SK-N-SH treated with all-trans-retinoic acid at 6 μM for 48 hours (cell line): ENCODE measurements at regions not wholly inside any gene's neighbourhood (a gene's known extent, or its start where the extent isn't known, plus 50 kb on each side); places are given as distances from the start of the nearest gene placed in this dataset.

Experiments
- ATAC-seq: fragments of 200-7000 bp; cut with Tn5 transposase; 3 replicates; pipeline ENCODE4 v1.9.1; 2020; ENCODE audit warnings: mild to moderate bottlenecking, moderate library complexity
- ARNTL ChIP-seq: fragments of 450-650 bp; formaldehyde crosslinking; IDR thresholded peaks from 2 replicates; pipeline ENCODE4 v1.5.0; 2020; ENCODE audit warnings: low read depth, mild to moderate bottlenecking, moderate library complexity, borderline replicate concordance
- CREB5 ChIP-seq: fragments of 250-450 bp; sonication (Bioruptor Pico); IDR thresholded peaks from 2 replicates; pipeline ENCODE4 v1.5.1; 2020; ENCODE audit warnings: low read depth, mild to moderate bottlenecking, moderate library complexity
- CSDC2 ChIP-seq: fragments of 250-450 bp; sonication (Bioruptor Pico); IDR thresholded peaks from 2 replicates; pipeline ENCODE4 v1.5.0; 2020; ENCODE audit warnings: mild to moderate bottlenecking, moderate library complexity
- CSRNP3 ChIP-seq: fragments of 250-450 bp; sonication (Bioruptor Pico); IDR thresholded peaks from 2 replicates; pipeline ENCODE4 v1.5.1; 2021; ENCODE audit warnings: mild to moderate bottlenecking, moderate library complexity
- GLIS3 ChIP-seq: fragments of 250-450 bp; sonication (Bioruptor Pico); IDR thresholded peaks from 2 replicates; pipeline ENCODE4 v1.5.0; 2020; ENCODE audit warnings: mild to moderate bottlenecking, moderate library complexity
- ISL1 ChIP-seq: fragments of 250-450 bp; sonication (Bioruptor Pico); IDR thresholded peaks from 2 replicates; pipeline ENCODE4 v2.1.2; 2022; ENCODE audit warnings: mild to moderate bottlenecking, moderate library complexity
- OSR1 ChIP-seq: fragments of 250-450 bp; sonication (Bioruptor Pico); IDR thresholded peaks from 2 replicates; pipeline ENCODE4 v1.8.0; 2022; ENCODE audit warnings: moderate library complexity, mild to moderate bottlenecking, inconsistent platforms
- PATZ1 ChIP-seq: fragments of 250-450 bp; sonication (Bioruptor Pico); IDR thresholded peaks from 2 replicates; pipeline ENCODE4 v1.8.0; 2020; ENCODE audit warnings: mild to moderate bottlenecking, moderate library complexity, borderline replicate concordance
- POU6F1 ChIP-seq: fragments of 250-450 bp; sonication (Bioruptor Pico); IDR thresholded peaks from 2 replicates; pipeline ENCODE4 v1.8.0; 2021; ENCODE audit warnings: low read depth, mild to moderate bottlenecking, moderate library complexity, borderline replicate concordance
- PPARA ChIP-seq: fragments of 250-450 bp; sonication (Bioruptor Pico); IDR thresholded peaks from 2 replicates; pipeline ENCODE4 v1.5.0; 2020; ENCODE audit warnings: mild to moderate bottlenecking, borderline replicate concordance
- RARB ChIP-seq: fragments of 250-450 bp; sonication (Bioruptor Pico); IDR thresholded peaks from 2 replicates; pipeline ENCODE4 v1.8.0; 2021; ENCODE audit warnings: mild to moderate bottlenecking, moderate library complexity
- TCF4 ChIP-seq: fragments of 250-450 bp; sonication (Bioruptor Pico); IDR thresholded peaks from 2 replicates; pipeline ENCODE4 v1.8.0; 2021; ENCODE audit warnings: mild to moderate bottlenecking, moderate library complexity, borderline replicate concordance
- TOX ChIP-seq: fragments of 250-450 bp; sonication (Bioruptor Pico); IDR thresholded peaks from 2 replicates; pipeline ENCODE4 v1.8.0; 2021; ENCODE audit warnings: mild to moderate bottlenecking, moderate library complexity, borderline replicate concordance
- ZC3H10 ChIP-seq: fragments of 250-450 bp; sonication (Bioruptor Pico); IDR thresholded peaks from 2 replicates; pipeline ENCODE4 v1.5.1; 2021; ENCODE audit warnings: mild to moderate bottlenecking, moderate library complexity
- ZFP3 ChIP-seq: fragments of 250-450 bp; sonication (Bioruptor Pico); IDR thresholded peaks from 2 replicates; pipeline ENCODE4 v1.5.0; 2020; ENCODE audit warnings: mild to moderate bottlenecking, moderate library complexity
- ZFP30 ChIP-seq: fragments of 450-650 bp; formaldehyde crosslinking; IDR thresholded peaks from 2 replicates; pipeline ENCODE4 v1.5.0; 2022; ENCODE audit warnings: mild to moderate bottlenecking, moderate library complexity
- ZNF565 ChIP-seq: fragments of 450-650 bp; formaldehyde crosslinking; conservative IDR thresholded peaks from 2 replicates; pipeline ENCODE4 v1.5.0; 2020; ENCODE audit warnings: low read depth, mild to moderate bottlenecking, moderate library complexity
- ZNF70 ChIP-seq: fragments of 450-650 bp; formaldehyde crosslinking; IDR thresholded peaks from 2 replicates; pipeline ENCODE4 v1.5.0; 2020; ENCODE audit warnings: mild to moderate bottlenecking, moderate library complexity
- ZNF8 ChIP-seq: fragments of 450-650 bp; formaldehyde crosslinking; IDR thresholded peaks from 2 replicates; pipeline ENCODE4 v1.5.0; 2020; ENCODE audit warnings: mild to moderate bottlenecking, moderate library complexity

- no peak for ATAC-seq
- no peak for TF ChIP-seq PATZ1 (CRISPR knock-in tag)
- no peak for TF ChIP-seq ZFP3 (CRISPR knock-in tag)
- no peak for TF ChIP-seq CREB5 (CRISPR knock-in tag)
- no peak for TF ChIP-seq ZNF8
- no peak for TF ChIP-seq ZC3H10
- TF ChIP-seq TOX = no peak
- no peak for TF ChIP-seq RARB (CRISPR knock-in tag)
- TF ChIP-seq ZFP30 (CRISPR knock-in tag) = no peak
Measured at GRCh38 chr19:28284389-28284788, 928.6 kb downstream of the UQCRFS1 start.

GRCh38 chr19:28283592-28283991 lies 929.4 kb downstream of the UQCRFS1 start:
- no peak for ATAC-seq
- TF ChIP-seq OSR1 (CRISPR knock-in tag) (no peak), PATZ1 (CRISPR knock-in tag) (no peak), GLIS3 (no peak)
- TF ChIP-seq, all 23 proteins: peak for 0

- no peak for TF ChIP-seq ZFP30 (CRISPR knock-in tag)
- no peak for TF ChIP-seq PPARA
- no peak for TF ChIP-seq ZNF70 (CRISPR knock-in tag)
- no peak for TF ChIP-seq ISL1
- no peak for TF ChIP-seq CSDC2
- TF ChIP-seq POU6F1 (CRISPR knock-in tag) = no peak
- no peak for TF ChIP-seq CSRNP3
- TF ChIP-seq RARB (CRISPR knock-in tag) = no peak
- no peak for TF ChIP-seq ARNTL (CRISPR knock-in tag)
- ATAC-seq = no peak
Measured at GRCh38 chr19:28281676-28282075, 931.3 kb downstream of the UQCRFS1 start.

DNA sequence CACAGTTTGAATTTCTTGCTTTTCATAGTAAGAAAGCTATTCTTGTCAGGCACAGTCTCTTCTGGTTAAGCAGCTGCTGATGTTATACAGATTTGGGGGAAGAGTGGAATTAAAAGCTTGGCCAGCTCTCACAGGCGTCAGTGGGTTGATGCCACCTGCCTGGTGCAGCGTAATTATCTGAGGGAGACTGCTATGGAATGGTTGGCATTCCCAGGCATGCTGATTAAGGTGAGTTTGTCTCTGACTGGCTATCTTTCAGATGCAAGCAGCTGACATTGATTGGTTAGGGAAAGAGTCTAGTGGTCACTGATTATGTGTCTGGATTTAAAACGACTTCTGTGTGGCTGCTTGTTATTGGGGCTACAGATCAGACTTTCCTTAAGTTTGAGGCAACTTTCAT lies 948.4 kb downstream of the UQCRFS1 start:
- TF ChIP-seq ZNF565 (CRISPR knock-in tag) (no peak), GLIS3 (no peak), PPARA (no peak), CSDC2 (no peak), PATZ1 (CRISPR knock-in tag) (no peak), TCF4 (CRISPR knock-in tag) (no peak), POU6F1 (CRISPR knock-in tag) (no peak), ZFP30 (CRISPR knock-in tag) (no peak)
- no peak for ATAC-seq
